ENCODE measurements at regions not wholly inside any gene's neighbourhood (a gene's known extent, or its start where the extent isn't known, plus 50 kb on each side); places are given as distances from the start of the nearest gene placed in this dataset.

GRCh38 chr6:165817148-165817547 lies 154.1 kb upstream of the PDE10A start:
- DNase-seq = no peak

DNA sequence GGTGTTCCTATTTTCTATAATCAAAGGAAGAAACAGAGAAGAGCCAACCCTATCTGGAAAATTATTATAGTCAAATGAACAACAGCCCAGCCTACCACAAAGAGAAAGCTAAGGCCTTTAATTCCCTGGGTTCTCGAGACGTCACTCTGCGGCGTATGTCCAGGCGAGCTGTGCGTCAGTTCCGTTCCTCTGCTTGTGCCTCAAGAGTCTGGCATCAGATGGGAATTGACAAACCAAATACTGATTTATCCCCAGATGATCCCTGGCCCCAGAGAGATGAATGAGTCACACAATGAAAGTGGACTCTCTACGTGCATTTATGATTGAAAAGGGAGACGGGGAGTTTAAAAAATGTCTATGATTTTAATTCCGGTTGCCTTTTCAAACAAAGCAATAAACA lies 151.6 kb upstream of the PDE10A start:
- no peak for DNase-seq

DNA sequence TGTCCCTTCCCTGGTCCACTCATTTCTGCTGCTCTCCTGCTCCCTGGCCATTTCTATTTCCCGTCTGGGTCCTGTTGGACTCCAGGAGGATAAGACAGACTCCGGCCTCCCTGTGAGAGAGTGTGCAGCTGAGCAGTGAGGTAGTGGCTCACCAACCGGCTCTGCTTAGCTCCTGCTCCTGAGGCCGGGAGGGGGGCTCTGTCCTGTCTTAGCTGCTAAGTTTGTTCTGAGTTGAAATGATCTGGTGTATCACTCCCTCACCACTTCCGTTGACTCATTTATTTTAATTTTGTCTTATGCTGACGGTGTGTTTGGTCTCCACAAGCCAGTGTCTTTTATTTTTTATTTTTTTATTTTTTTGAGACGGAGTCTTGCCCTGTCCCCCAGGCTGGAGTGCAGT lies 148.5 kb upstream of the PDE10A start:
- no peak for DNase-seq

DNA sequence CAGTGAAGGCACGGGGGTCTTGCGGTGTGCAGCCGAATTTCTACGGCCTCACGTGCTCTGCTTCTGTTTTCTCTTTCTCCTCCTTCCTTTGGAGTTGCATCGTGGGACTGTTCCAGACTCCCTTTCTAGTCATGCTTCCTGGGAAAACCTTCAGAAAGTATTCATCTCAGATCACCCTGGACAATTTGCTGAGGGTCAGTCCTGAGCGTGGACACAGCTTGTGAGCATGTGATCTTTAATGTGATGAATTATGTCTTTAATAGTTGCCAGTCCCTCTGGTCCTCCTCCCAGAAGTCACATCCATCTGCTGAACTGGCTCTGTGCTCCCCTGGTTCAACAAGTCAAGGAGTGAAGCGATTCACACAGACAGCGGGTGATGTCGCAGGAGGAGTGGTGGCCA lies 145.0 kb upstream of the PDE10A start:
- no peak for DNase-seq

- DNase-seq = no peak
Observed at GRCh38 chr6:165807249-165807960, 144.4 kb upstream of the PDE10A start.

GRCh38 chr6:165806126-165806810 lies 143.2 kb upstream of the PDE10A start:
- DNase-seq = no peak

GRCh38 chr6:165805636-165806035 lies 142.6 kb upstream of the PDE10A start:
- no peak for DNase-seq

- no peak for DNase-seq
Observed at GRCh38 chr6:165805067-165805555, 142.1 kb upstream of the PDE10A start.

- no peak for DNase-seq
Observed at GRCh38 chr6:165804331-165805066, 141.5 kb upstream of the PDE10A start.

DNA sequence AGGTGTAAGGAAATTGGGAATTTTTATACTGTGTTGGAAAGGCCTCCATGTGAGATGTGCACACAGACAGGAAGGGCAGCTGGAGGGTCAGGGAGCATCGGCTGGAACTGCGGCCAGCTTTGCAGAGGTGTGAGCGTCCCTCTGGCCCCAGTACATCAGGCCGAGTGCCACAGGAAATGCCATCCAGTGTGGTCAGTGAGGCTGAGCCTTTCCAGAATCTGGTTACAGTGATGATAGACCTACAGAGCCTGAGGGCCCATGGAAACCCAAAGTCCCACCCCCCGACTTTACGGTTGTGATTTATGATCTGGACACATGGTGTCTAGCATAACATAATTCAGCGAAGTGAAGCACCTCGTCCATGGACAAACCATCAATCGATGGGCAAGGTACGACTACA lies 137.3 kb upstream of the PDE10A start:
- no peak for DNase-seq

- no peak for DNase-seq
Observed at GRCh38 chr6:165799391-165800153, 136.5 kb upstream of the PDE10A start.

GRCh38 chr6:165798991-165799390 lies 135.9 kb upstream of the PDE10A start:
- no peak for DNase-seq

DNA sequence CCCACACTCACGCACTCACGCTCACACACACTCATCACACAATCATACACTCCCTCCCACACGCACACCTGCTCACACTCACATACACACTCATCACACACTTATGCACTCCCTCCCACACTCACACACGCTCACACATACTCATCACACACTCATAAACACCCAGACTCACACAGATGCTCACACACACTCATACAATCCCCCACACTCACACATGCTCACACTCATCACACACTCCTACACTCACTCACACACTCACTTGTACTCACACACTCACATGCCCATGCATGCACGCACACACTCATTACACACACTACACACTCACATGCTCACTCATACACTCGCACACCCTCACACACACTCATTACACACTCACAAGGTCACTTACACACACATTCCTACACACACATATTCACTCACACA lies 131.1 kb upstream of the PDE10A start:
- DNase-seq = no peak

- DNase-seq = no peak
Observed at GRCh38 chr6:165793287-165793825, 130.3 kb upstream of the PDE10A start.

DNA sequence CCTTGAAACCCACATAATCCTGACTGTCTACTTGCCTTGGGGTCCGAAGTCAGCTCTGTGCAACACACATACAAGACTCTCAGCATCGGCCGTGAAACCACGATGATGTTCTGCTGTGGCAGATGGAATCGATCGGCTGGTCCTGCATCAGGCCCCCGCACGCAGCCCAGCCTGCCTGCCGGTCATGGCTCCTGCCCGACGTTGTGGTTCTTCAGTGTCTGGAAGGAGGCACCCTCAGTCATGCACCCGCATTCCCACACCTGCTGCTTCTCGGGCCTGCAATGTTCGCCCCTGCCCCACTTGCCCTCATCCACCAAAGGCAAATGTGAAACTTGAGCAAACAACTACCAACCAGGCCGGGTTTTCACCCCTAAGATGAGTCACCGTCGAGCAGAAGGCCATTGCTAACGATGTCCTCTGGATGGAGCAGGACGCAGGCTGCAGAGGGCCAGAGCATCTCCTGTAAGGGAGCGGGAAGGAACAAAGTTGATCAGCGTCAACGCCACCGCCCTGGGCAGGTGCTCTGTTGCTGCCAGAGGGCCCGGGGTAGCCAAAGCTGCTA lies 128.9 kb upstream of the PDE10A start:
- DNase-seq = no peak

DNA sequence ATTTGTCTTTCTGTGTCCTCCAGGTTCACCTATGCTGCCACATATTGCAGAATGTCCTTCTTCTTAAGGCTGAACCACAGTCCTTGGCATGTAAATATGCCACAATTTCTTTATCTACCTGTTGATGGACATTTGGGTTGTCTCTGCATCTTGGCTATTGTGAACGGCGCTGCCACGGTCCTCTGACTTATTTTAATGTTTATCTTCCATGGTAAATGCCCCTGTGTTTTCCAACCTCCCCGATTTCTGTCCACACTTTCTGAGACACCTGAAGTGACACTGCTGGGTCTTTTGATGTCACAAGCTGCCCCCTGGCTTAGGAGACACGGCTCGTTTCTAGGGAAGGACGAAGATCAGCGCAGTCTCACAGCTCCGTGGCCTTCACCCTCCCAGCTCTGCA lies 128.3 kb upstream of the PDE10A start:
- no peak for DNase-seq

DNA sequence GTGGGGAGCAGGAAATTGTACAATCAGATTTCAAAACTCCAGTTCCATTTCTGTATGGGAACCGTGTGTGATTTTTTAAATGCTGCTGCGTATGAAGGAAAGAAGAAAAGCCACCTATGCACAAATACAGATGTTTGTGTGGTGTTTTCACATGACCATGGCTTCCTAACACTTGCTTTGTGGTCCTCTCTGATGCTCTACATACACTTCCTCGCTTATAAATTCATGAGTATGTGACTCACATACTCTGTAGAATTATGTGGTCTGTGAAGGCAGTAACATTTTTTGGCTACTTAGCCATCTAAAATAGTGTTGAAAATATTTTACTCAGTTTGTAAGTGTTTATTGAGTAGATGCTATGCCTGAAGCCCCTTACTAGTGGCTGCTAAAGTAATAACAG lies 119.8 kb upstream of the PDE10A start:
- no peak for DNase-seq

- DNase-seq = no peak
Observed at GRCh38 chr6:165782134-165782533, 119.1 kb upstream of the PDE10A start.

- DNase-seq = no peak
Observed at GRCh38 chr6:165777680-165778079, 114.6 kb upstream of the PDE10A start.

- no peak for DNase-seq
Observed at GRCh38 chr6:165776691-165777090, 113.7 kb upstream of the PDE10A start.

GRCh38 chr6:165775721-165776120 lies 112.7 kb upstream of the PDE10A start:
- no peak for DNase-seq

GRCh38 chr6:165774903-165775601 lies 112.0 kb upstream of the PDE10A start:
- no peak for DNase-seq

Measured in stimulated activated CD4-positive, alpha-beta T cell treated with anti-CD3 and anti-CD28 coated beads, Interleukin-4, amount 100 ng/mL, for 1 hour (primary cell).